ENCODE measurements at regions not wholly inside any gene's neighbourhood (a gene's known extent, or its start where the extent isn't known, plus 50 kb on each side); places are given as distances from the start of the nearest gene placed in this dataset.

- H3K4me3 ChIP-seq (ENCODE audit: low read depth, low read length), result no peak overlapping the region
These were observed 303.8 kb downstream of the SEC14L1 start for GRCh38 chr17:77444628-77444983.

GRCh38 chr17:77444984-77445759 is 304.4 kb downstream of the SEC14L1 start:
- DNase-seq (ENCODE audit: low read depth), result no peak
- H3K4me3 ChIP-seq (ENCODE audit: low read depth, low read length), result no peak overlapping the region

More at GRCh38 chr17:77444628-77444983, 303.8 kb downstream of the SEC14L1 start:
- no peak for DNase-seq (ENCODE audit: low read depth)

GRCh38 chr17:77445760-77446532 is 305.2 kb downstream of the SEC14L1 start:
- DNase-seq (ENCODE audit: low read depth), result no peak
- no peak overlapping the region for H3K4me3 ChIP-seq (ENCODE audit: low read depth, low read length)

GRCh38 chr17:77446940-77447634 is 306.3 kb downstream of the SEC14L1 start:
- no peak overlapping the region for H3K4me3 ChIP-seq (ENCODE audit: low read depth, low read length)
- DNase-seq (ENCODE audit: low read depth), result no peak

- H3K4me3 ChIP-seq (ENCODE audit: low read depth, low read length), result no peak overlapping the region
These were observed 308.7 kb downstream of the SEC14L1 start for GRCh38 chr17:77449373-77449907.

GRCh38 chr17:77449908-77450741 is 309.4 kb downstream of the SEC14L1 start:
- H3K4me3 ChIP-seq (ENCODE audit: low read depth, low read length), result peak overlapping the region; percentile 55
- DNase-seq (ENCODE audit: low read depth), result no peak

More at GRCh38 chr17:77449373-77449907, 308.7 kb downstream of the SEC14L1 start:
- no peak for DNase-seq (ENCODE audit: low read depth)

- DNase-seq (ENCODE audit: low read depth), result no peak
- peak overlapping the region; percentile 55 for H3K4me3 ChIP-seq (ENCODE audit: low read depth, low read length)
These were observed 310.0 kb downstream of the SEC14L1 start for GRCh38 chr17:77450742-77451244.

GRCh38 chr17:77451245-77451893 is 310.6 kb downstream of the SEC14L1 start:
- no peak for DNase-seq (ENCODE audit: low read depth)
- peak overlapping the region; percentile 55 for H3K4me3 ChIP-seq (ENCODE audit: low read depth, low read length)

- no peak for DNase-seq (ENCODE audit: low read depth)
- peak overlapping the region; percentile 55 for H3K4me3 ChIP-seq (ENCODE audit: low read depth, low read length)
These were observed 311.4 kb downstream of the SEC14L1 start for GRCh38 chr17:77451894-77452852.

- no peak for DNase-seq (ENCODE audit: low read depth)
- no peak overlapping the region for H3K4me3 ChIP-seq (ENCODE audit: low read depth, low read length)
These were observed 313.0 kb downstream of the SEC14L1 start for GRCh38 chr17:77453613-77454241.

- no peak overlapping the region for H3K4me3 ChIP-seq (ENCODE audit: low read depth, low read length)
- DNase-seq (ENCODE audit: low read depth), result no peak
These were observed 313.7 kb downstream of the SEC14L1 start for GRCh38 chr17:77454242-77455095.

GRCh38 chr17:77455111-77455890 is 314.5 kb downstream of the SEC14L1 start:
- DNase-seq (ENCODE audit: low read depth), result no peak
- no peak overlapping the region for H3K4me3 ChIP-seq (ENCODE audit: low read depth, low read length)

GRCh38 chr17:77455891-77456260 is 315.1 kb downstream of the SEC14L1 start:
- H3K4me3 ChIP-seq (ENCODE audit: low read depth, low read length), result no peak overlapping the region
- no peak for DNase-seq (ENCODE audit: low read depth)

GRCh38 chr17:77456271-77456950 is 315.6 kb downstream of the SEC14L1 start:
- no peak for DNase-seq (ENCODE audit: low read depth)
- no peak overlapping the region for H3K4me3 ChIP-seq (ENCODE audit: low read depth, low read length)

Measured in skeletal muscle cell (primary cell).